ENCODE measurements at regions not wholly inside any gene's neighbourhood (a gene's known extent, or its start where the extent isn't known, plus 50 kb on each side); places are given as distances from the start of the nearest gene placed in this dataset.
"Not testable (repeated sequence)": the region's sequence is repeated elsewhere in the genome, so short reads cannot be mapped to it uniquely, and the experiment has no call there.

DNA sequence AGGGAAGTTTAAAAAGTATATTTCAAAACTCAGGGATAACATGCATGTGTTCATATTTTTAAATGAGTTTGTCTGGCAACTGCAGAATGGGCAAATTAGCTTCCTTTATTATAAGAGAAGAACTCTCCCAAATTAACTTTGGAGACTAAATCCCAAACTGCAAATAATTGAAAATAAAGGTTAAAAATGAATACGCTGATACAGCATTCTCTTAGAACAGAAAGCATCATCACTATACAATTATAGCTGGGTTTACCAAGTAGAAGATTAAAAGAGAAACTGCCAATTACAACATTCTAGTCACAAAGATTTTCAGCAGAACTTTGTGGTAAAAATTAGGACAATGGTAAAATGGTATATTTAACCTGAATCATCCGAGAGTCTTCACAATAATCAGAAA lies 73.3 kb downstream of the OLFM4 start:
- no peak for DNase-seq (ENCODE audit: low spot score)

DNA sequence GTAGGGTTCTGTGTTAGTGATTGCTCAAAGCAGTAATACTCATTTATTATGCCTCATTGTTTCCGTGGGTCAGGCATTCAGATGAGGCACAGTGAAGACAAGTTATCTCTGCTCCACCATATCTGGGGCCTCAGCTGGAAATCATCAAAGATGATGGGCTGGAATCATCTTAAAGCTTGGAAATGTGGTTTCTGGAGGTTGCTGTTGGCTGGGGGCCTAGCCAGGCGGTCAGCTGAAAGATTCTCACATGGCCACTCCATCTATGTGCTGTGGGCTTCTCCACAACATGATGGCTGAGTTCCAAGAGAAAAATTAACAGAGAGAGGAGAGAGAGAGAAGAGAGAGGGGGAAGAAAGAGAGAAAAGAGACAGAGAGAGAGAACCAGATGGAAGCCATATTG lies 75.5 kb downstream of the OLFM4 start:
- no peak for DNase-seq (ENCODE audit: low spot score)

DNA sequence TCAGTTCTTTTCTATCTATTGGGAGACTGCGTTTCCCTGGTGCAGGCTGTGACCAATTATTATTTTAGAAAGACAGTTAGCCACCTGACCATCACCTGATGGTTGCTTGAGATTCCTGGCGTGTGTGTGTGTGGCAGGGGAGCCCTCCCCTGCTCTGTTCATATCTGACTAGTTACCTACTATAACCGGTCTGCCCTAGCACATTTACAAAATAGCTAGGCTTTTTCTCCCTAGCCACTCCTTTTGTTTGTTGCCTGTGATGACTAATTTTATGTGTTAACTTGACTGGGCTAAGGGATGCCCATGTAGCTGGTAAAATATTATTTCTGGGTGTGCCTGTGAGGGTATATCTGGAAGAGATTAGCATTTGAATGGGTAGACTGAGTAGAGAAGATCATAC lies 76.9 kb downstream of the OLFM4 start:
- DNase-seq (ENCODE audit: low spot score): no peak

DNA sequence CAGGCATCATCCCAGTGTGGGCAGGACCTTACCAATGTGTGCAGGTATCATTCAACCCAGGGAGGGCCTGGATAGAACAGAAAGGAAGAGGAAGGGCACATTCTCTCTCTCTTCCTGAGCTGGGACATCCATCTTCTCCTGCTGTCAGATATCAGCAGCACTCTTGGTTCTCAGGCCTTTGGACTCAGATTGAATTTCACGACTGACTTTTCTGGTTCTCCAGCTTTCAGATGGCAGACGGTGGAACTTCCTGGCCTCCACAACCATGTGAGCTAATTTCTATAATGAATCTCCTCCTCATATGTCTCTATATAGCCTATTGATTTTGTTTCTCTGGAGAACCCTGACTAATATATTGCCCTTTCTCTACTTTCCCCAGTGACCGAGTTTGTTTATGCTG lies 77.3 kb downstream of the OLFM4 start:
- DNase-seq (ENCODE audit: low spot score): no peak

DNA sequence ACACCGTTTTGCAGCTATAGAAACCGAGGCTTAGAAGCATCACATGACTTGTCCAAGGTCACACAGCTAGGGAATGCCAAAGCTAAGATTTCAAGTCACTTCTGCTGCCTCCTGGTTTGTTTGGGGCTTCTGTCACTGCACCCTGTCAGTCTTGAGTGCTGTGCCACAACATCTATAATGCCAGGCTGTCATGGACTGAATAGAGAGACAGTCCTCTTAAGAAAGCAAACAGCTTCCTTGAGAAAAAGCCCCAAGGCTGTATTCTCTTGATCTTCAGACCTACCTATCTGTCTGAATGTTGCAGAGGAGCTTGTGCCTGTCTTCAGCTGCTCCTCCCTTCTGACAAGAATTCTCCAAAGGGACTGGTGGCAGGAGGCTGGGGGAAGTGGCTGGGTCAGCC lies 81.6 kb downstream of the OLFM4 start:
- DNase-seq (ENCODE audit: low spot score): no peak

DNA sequence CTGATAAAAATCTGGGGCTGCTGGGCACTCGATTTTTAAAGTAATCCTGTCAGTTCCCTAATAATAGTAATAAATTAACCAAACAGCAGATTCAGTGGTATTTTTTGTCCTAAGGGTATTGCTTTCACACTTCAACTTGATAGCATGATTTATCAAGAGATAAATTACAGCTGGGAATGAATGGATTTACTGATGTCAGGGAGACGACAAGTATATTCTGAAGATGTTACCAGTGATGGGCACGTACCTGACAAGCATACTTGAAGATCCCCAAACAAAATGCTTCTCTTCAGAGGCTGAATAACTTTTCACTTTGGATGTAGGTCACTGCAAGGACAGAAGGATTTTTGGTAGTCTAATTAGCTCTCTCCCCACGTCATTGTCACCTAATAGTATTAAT lies 82.0 kb downstream of the OLFM4 start:
- no peak for DNase-seq (ENCODE audit: low spot score)

DNA sequence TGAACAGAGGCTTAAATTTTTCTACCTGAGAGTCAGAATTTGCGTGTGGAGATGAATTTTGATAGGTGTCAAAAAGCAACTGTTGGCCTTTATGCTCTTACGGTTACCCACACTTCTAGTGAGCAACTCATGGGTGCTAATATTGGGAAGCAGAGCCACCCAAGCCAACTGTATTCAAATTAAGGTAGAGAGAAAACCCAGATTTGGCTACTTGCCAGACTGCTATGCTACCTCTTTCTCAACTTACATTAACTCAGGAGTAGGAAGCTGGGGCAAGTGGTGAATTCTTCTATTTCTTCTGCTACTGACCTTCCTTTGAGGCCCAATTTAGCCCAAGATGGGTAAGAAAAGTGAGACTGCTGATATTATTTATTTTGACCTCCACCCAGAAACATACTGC lies 83.9 kb downstream of the OLFM4 start:
- DNase-seq (ENCODE audit: low spot score): no peak

DNA sequence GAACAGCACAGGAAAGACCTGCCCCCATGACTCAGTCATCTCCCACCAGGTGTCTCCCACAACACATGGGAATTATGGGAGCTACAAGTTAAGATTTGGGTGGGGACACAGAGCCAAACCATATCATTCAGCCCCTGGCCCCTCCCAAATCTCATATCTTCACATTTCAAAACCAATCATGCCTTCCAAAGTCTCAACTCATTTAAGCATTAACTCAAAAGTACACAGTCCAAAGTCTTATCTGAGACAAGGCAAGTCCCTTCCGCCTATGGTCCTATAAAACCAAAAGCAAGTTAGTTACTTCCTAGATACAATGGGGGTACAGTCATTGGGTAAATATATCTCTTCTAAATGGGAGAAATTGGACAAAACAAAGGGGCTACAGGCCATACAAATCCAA lies 88.4 kb downstream of the OLFM4 start:
- DNase-seq (ENCODE audit: low spot score): not testable (repeated sequence)

DNA sequence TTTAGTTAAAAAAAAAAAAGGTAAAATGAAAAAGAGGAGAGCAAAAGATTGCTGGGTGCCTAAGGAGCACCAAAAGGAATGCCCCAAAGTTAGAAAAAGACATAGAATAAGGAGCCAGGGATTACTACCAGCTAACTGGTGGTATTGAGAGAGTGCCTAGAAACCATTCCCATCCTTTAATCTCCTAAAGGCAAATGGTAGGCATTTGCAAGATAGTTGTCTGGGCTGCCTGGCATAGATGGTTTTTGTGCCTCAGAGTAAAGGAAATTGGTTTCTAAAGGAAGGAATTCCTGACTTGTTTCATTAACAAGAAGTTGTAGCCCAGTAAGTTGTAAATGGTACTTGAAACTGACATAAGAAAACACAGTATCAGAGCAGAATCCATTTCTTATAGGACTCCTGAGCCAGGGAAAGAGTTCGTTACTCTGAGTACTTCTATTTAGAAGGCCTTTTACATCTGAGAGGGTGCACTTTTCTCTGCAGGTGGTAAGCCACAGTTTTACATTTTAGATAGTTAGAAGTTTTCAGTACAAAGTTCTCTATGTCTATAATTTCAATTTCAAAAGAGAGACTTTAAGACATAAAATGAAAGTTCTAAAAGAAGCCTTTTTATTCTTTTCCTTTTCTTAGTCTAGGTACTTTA lies 92.6 kb downstream of the OLFM4 start:
- DNase-seq (ENCODE audit: low spot score): no peak

DNA sequence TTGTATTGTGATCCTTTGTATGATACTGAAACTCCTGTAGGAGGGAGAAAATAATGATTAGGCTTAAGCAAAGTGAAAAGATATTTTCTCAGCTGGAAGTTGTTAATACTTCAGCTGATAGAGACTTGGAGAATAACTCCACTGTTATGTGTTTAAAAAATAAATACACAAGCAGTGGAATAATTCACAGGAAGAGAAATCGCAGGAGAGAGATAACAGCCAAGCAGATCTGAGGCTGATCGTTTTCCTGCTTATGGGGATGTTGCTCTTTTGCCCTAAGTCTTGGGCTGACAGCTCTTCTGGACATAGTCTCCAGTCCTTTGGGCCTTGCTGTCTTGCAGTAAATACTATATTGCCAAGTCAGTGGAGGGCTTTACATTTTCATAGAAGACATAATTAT lies 93.3 kb downstream of the OLFM4 start:
- no peak for DNase-seq (ENCODE audit: low spot score)

DNA sequence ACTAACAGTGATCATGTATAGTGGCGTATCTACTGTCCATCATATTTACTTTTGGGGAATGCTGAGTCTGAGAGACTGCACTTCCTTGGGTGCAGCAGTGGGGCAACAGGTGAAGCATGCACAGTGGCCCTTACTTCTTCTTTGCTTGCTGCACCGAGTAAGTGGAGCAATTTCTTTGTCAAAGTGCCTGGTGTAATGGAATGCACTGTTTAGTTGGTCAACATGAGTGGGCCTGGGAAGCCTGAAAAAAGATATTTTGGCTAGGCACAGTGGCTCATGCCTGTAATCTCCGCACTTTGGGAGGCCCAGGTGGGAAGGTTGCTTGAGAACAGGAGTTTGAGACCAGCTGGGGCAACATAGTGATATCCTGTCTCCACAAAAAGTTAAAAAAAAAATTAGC lies 94.9 kb downstream of the OLFM4 start:
- DNase-seq (ENCODE audit: low spot score): no peak

DNA sequence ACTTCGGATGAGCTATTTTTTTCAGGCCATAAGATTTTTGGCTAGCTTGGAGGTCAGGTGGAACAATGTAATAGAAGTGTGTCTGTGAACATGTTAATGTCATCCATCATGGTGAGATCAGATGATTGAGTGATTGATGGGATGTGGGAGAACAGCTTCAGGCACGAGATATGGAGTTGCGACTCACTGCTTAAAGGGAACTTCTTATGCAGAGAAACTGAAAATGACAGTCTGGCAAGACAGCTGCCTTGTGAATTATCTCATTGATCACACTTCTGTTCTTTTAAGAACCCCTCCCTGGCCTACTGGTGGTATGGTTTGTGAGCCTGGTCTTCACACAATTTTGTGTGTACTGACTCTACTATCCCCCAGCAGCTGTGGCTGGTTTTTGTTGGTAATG lies 96.0 kb downstream of the OLFM4 start:
- DNase-seq (ENCODE audit: low spot score): no peak

DNA sequence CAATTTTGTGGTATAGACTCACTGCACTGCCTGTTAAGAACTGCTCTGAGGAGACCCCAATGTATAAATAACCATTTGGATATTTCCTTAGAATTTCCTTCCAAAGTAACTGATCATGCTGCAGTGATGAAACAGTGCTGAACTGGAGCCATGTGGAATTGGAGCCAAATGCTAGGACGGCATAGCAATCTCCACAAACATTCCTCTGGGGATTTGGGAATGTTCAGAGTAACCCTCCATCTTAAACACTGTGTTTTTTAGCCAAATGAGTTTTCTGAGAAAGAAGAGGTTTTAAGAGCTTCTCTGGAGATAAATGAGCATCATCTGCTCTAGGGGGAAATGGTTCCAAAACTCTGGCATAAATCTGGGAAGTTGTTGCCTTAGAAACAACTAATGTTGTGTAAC lies 98.2 kb downstream of the OLFM4 start:
- no peak for DNase-seq (ENCODE audit: low spot score)

DNA sequence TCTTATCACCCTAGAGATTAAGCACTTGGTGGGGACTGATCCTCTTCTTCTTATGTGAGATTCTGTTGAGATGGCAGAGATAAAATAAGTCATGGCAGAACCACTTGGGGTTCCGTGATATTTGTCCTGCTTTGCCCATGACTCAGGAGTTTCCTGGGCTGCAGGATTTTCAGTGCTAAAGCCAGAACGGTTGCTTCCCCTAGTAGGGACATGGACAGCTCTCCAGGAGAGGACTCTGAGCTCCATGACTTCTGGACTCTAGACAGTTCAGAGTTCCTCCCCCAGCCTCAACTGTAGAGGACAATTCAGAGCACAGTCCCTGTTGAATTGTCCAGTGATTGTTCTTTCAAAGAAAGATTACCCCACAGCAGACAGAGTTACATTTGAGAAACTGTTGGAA lies 98.8 kb downstream of the OLFM4 start:
- DNase-seq (ENCODE audit: low spot score): no peak

DNA sequence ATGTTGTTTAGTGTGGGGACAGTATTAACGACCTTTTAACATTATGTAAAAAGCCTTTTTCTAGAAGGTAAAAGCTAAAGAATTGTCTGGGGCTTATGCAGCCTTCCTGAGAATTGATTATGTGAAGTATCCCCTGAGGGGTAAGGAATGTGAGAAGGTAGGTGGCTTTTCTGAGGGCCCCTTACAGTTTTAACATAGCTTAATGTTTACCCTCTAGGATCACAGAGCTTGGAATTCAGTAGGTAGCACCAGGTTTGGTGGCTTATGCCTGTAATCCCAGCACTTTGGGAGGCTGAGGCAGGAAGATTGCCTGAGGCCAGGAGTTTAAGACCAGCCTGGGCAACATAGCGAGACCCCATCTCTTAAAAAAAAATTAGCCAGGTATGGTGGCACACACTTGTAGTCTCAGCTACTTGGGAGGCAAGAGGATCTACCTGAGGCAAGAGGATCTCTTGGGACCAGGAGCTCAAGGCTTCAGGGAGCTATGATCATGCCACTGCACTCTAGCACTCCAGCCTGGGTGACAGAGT lies 101.3 kb downstream of the OLFM4 start:
- DNase-seq (ENCODE audit: low spot score): no peak

DNA sequence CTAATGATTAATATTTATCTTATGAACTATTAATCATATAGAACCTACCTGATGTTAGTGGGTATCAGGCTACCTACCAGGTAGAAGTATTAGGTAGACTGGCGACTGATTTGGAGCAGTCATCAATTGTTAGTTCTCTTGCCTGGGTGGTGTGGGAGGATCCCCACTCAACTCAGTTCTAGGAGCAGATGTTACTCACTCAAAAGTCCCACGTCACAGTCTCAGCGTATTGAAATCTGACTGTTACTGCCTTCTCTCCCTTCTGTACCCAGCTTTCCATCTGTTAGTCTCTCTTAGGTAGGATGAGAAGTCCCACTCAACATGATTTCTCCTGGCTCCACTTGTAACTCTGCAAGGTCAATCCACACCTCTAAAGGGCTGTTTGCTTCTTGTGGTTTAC lies 102.7 kb downstream of the OLFM4 start:
- DNase-seq (ENCODE audit: low spot score): no peak

DNA sequence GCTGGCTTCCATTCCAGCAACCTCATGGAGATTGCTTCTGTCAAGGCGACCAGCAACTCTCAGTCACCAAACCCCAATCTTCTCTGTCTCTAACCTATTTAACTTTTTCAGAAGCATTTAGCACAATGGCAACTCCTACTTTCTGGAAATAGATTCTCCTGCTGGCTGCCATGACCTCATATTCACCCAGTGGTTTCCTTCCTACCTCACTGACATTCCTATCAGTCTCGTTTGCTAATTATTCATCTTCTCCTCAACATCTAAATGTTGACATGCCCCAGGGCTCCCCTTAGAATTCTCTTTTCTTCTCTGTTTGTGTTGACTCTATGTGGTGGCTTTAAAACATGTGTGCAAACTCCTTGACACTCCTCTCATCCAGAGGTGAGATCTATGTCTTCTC lies 106.7 kb downstream of the OLFM4 start:
- no peak for DNase-seq (ENCODE audit: low spot score)

DNA sequence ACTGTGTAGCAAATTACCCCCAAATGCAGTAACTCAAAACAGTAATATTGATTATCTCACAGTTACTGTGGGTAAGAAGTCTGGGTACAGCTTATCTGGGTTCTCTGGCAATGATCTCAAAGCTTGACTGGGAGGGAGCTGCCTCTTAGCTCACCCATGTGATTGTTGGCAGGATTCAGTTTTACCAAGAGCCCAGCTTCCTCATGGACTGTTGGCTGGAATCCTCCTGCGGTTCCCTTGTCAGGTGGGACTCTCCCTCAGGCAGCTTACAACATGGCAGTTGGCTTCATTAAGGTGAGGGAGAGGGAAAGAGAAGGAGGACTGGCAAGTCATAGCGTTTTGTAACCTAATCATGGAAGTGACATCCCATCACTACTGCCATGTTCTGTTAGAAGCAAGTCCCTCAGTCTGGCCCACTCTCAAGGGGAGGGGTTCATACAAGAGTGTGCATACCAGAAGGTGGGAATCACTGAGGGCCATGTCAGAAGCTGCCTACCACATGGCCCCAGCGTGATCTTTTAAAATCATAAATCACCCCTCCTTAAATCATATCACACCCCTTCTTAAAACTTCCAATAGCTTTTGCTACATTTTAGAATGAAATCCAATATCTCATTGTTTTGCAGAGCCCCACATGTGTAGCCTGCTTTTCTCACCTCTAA lies 108.1 kb downstream of the OLFM4 start:
- no peak for DNase-seq (ENCODE audit: low spot score)

DNA sequence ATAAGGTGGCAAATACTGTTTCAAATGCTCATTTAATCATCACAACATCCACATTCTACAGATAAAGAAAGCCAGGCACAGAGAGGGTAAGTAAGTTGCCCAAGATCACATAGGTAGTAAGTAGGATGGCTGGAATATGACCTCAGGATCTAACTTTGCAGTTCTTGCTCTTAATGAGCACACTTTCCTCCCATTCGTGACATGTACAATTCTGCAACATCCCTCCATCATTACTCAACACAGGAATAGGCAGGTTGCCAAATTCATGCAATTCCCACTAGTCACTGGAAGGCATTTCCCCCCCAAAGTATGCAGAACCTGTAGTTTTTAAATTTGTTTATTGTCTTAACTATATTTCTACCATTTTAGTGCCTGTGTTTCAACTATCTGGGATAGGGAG lies 109.2 kb downstream of the OLFM4 start:
- no peak for DNase-seq (ENCODE audit: low spot score)

DNA sequence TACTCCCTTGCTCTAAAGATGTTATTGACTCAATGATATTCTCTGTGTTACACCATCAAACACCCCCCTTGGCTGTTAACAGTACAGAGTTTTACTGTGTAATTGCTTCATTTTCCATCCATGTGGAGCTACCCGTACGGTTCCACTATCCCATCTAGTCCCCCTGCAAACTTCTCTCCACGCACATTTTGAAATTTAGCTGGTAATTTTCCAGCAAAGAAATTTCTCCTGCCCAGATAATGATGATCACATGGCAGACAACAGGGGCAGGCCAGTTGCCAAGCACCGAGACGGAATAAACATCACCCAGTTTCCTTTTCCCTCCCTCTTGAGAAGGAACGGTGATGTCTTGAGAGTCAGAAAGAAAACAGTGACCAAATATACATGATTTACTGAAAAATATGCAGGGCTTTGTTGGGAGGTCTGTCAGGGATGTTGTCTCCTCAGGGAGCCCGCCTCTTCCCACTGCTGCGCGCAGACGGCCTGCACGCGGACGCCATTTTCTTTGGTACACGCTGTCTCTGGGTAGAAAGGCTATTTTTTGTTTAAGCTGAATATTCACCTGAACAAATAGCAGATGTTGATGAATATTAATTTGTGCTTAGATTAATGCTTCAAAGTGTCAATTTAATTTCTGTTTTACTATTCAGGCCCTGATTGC lies 109.9 kb downstream of the OLFM4 start:
- DNase-seq (ENCODE audit: low spot score): no peak

DNA sequence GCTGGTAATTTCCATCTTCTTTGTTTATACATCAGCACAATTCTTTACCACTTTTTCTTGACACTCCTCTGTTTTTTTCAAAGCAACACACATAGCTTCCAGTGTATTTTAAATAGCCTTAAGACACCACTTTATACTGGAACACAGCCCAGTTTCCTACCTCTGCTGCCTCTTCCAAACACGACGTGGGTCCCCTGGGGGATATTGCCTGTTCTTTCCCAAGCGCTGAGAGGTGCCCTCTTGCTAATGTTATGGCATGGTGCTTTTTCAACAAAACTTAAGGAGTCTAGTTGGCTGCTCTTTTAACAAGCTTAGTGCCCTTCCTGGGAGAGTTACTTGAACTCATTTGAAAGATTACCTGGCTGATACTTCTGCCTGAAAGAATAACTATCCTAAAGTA lies 112.7 kb downstream of the OLFM4 start:
- DNase-seq (ENCODE audit: low spot score): no peak

DNA sequence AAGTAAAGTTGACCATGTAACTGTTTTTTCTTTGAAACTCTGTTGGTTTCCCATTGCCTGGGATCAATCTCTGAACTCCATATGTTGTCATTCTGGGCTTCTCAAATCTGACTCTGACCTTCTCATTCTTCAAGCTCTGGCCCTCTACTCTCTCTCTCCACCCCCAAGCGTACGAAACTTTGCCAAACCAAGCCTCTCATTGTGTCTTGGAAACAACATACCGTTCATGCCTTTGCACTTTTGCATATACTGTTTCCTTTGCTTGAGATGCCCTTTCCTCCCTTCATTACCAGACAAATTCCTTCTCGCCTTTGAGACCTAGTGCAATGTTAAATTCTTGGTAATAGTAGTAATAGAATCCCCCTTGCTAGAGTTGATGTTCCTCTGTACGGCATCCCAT lies 113.7 kb downstream of the OLFM4 start:
- DNase-seq (ENCODE audit: low spot score): no peak

DNA sequence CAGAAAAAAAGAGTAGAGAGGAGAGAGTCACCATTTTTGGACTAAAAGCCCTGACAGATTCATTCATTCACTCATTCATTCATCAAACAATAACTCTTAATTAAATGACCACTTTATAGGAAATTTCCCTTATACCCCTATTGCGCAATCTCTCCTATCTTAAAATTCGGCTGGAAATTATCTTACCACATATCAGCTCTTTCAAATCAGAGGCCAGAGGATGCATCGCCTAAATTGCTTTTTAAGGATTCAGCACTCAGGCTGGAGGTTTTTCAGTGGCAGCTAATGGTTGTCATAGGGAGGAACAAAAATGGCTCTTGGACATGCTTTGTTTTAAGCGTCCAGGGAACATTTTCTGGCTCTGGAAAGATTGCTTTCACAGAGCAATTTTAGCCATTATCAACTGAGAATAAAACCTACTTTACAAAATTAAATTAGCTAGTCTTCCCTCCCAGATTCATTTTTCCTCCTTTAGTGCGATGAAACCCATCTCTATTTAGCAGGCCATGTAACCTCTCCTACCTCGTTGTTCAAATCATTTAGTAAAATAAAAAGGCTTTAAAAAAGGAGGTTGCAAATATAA lies 115.2 kb downstream of the OLFM4 start:
- DNase-seq (ENCODE audit: low spot score): no peak

All from COLO829 (cell line).